Fibroblast of pulmonary artery (primary cell): ENCODE measurements at regions not wholly inside any gene's neighbourhood (a gene's known extent, or its start where the extent isn't known, plus 50 kb on each side); places are given as distances from the start of the nearest gene placed in this dataset.

Experiments
- DNase-seq: peaks from one replicate; pipeline ENCODE4 v3.0.0-alpha.2; 2010; ENCODE audit warnings: low read depth
- H3K4me3 ChIP-seq: replicated peaks from 2 replicates; pipeline ENCODE4 v1.5.1; 2011; ENCODE audit warnings: low read depth, mild to moderate bottlenecking, control low read depth, low read length, moderate library complexity
- TF ChIP-seq, protein P1 (sequence below): IDR thresholded peaks from 2 replicates; pipeline ENCODE4 v1.5.1; 2011; ENCODE audit warnings: mild to moderate bottlenecking, control low read depth, low read length, inconsistent platforms; ENCODE audit errors: missing control alignments

DNA sequence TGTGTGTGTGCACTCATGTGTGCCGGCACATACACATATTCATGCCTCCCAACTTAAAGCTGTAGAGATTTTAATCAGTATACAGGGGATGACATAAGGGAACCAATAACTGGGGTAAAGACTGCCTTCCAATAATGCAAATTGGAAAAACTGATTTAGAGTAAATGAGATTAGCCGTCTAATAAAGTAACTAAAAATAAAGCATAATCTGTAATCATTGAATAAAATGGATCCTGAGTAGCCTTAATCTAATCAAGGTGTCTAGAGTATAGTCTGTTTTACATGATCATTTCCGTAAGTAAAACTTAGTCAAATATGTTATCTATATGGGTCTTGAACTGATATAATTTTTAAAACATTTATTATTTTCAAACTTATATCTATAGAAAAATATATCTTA lies 925.8 kb downstream of the FSTL5 start:
- DNase-seq, result no peak
- no peak overlapping the region for H3K4me3 ChIP-seq
- TF ChIP-seq, protein P1, sequence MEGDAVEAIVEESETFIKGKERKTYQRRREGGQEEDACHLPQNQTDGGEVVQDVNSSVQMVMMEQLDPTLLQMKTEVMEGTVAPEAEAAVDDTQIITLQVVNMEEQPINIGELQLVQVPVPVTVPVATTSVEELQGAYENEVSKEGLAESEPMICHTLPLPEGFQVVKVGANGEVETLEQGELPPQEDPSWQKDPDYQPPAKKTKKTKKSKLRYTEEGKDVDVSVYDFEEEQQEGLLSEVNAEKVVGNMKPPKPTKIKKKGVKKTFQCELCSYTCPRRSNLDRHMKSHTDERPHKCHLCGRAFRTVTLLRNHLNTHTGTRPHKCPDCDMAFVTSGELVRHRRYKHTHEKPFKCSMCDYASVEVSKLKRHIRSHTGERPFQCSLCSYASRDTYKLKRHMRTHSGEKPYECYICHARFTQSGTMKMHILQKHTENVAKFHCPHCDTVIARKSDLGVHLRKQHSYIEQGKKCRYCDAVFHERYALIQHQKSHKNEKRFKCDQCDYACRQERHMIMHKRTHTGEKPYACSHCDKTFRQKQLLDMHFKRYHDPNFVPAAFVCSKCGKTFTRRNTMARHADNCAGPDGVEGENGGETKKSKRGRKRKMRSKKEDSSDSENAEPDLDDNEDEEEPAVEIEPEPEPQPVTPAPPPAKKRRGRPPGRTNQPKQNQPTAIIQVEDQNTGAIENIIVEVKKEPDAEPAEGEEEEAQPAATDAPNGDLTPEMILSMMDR, result no peak

DNA sequence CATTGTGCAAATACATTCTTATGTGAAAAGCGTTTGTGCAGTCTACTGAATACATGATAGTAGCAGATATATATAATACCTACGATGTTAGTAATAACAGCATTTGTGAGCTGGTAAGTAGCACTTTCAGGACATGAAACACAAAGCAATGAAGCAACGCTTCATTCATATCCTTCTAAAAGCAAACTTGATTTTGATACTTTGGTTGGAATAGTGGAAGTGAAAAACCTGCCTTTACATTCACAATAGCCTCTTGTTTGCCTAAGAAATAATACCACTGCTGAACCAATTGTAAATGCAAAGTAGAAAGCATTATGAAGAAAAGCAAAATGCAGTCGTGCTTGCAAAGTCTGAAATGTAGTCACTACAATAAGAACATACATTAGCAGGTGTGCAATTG lies 926.3 kb downstream of the FSTL5 start:
- TF ChIP-seq, protein P1, result no peak
- no peak for DNase-seq
- H3K4me3 ChIP-seq, result no peak overlapping the region

DNA sequence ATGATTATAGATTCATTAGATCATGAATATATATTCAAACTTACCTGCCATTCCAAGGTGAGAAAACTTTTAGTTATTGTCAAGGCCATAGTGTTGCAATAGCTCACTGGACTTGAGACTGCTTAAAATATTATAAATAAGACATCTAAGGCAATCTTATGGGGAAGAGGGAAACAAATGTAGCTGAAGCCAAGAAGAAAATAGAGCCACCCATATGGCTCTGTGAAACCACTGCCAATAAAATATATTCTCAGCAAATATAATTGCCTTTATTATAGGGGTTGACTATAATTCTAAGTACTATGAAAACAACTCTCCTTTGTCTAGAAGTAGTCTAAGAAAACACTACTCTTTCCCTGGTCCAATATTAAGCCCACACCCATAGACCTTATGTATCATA lies 938.5 kb downstream of the FSTL5 start:
- no peak overlapping the region for H3K4me3 ChIP-seq
- no peak for DNase-seq
- TF ChIP-seq, protein P1, result no peak

DNA sequence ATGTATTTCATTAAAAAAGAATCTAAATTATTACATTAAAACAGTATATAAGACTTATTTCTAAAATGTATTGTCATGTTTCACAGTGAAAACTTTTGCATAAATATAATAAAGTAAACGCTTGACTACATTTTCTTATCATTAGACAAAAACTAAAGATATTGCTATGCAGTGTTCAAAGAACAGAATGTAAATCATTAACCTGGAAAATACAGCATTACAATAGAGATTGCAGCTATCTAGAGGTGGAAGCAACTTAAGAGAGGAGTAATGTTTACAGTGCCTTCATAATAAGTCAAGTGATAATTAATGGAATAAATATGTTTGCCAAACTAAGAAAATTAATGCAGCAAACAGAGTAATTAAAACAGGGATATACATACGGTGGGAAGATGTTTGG lies 940.9 kb downstream of the FSTL5 start:
- no peak overlapping the region for H3K4me3 ChIP-seq
- TF ChIP-seq, protein P1, result no peak
- no peak for DNase-seq

DNA sequence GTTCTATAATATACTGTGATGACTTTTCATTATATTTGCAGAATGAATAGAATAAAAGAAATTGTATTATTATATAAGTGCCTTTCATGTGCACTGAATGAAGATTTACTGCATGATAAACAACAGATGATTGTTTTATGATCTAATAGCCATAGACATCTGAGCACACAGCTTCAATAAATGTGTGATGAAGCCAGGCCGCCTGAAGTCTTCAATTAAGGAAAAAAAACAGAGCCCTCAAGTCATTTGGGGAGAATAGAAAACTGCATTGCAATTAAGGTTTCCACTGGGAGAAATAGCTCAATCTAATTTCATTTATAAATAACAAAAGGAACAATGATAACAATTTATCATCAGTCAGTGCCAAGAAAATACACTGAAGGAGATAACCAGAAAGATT lies 955.2 kb downstream of the FSTL5 start:
- TF ChIP-seq, protein P1, result no peak
- DNase-seq, result no peak
- no peak overlapping the region for H3K4me3 ChIP-seq

DNA sequence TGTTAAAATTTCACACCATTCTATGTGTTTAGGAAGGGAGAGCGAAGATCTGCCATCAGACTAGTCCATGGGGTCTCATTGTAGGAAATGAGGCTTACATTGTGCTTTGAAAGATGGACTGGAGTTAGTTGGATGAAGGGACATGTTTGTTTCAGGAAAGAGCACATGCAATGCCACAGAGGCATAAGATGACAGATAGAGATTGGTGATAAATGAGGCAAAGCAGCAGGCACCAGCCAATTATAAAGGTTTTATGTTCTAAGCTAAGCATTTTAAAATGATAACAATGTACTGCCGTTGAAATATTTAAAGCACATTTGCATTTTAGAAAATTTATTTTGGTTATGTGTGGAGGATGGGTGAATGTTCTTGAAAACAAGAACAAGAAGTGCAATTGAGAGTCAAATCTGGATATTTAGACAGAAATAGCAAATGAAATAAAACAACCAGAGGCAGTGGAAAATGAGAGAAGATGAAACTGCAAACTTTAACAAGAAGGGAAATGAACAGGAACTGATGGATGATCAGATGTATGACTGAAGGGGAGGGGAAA lies 957.2 kb downstream of the FSTL5 start:
- TF ChIP-seq, protein P1, result no peak
- H3K4me3 ChIP-seq, result no peak overlapping the region
- no peak for DNase-seq

DNA sequence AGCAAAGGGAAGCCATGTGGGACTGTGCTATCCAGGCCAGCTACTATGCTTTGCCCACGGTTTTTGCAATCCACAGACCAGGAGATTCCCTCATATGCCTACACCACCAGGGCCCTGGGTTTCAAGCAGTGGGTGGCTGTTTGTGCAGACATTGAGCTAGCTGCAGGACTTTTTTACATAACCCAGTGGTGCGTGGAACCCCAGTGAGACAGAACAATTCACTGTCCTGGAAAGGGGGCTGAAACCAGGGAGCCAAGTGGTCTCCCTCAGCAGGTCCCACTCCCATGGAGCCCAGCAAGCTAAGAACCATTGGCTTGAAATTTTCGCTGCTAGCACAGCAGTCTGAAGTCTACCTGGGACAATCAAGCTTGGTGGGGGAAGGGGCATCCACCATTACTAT lies 959.9 kb downstream of the FSTL5 start:
- H3K4me3 ChIP-seq, result no peak overlapping the region
- DNase-seq, result no peak
- TF ChIP-seq, protein P1, result no peak
